ENCODE measurements at regions not wholly inside any gene's neighbourhood (a gene's known extent, or its start where the extent isn't known, plus 50 kb on each side); places are given as distances from the start of the nearest gene placed in this dataset.

DNA sequence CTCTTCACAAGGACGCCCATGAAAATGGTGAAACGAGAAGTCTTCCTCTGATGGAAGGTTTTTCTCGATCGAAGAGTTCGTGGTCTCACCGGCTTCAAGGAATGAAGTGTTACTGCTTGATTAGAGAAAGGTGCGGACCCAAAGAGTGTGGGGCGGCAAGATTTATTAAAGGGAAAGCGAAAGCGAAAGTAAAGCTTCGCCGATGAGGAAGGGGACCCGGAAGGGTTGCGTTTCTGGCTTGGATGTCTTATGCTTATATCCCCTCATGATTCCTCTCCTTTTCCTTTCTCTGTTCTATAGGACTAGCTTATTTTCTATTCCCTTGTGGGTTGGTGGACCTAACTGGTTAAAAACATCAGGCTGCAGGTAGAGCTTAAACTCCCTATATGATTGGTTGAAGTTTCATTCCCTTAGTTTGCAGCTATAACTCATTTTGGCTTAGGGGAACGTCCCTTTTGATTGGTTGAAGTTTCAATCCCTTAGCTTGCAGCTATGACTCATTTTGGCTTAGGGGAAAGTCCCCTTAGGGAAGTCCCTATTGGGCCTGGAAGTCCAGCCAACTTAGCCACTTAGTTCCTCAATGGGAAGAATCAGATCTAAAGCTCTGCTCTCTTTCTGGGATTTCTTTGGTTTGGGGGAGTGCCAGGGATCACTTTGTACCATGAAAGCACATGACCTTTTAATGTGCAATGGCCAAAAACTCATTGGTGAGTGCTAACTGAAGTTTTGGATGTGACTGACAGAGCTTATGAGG lies 1025.0 kb upstream of the PCDH10 start:
- H3K36me3 ChIP-seq: no peaks in the 10 kb centered on the region
- no peak overlapping the region for H3K27ac ChIP-seq
- H3K4me1 ChIP-seq: no peaks in the 10 kb centered on the region
- H3K27me3 ChIP-seq: no peaks in the 10 kb centered on the region
- no peaks in the 10 kb centered on the region for H3K9me3 ChIP-seq
- intact Hi-C loops (cut with DNase I): no loop called here
- 85 to 88% methylated on average over 14 to 15 of the region's 15 CpGs for WGBS, 2 donors
- DNase-seq: no peak
- TF ChIP-seq POLR2A (IDR thresholded peaks at IDR 0.05): no peak
- TF ChIP-seq, protein P1, sequence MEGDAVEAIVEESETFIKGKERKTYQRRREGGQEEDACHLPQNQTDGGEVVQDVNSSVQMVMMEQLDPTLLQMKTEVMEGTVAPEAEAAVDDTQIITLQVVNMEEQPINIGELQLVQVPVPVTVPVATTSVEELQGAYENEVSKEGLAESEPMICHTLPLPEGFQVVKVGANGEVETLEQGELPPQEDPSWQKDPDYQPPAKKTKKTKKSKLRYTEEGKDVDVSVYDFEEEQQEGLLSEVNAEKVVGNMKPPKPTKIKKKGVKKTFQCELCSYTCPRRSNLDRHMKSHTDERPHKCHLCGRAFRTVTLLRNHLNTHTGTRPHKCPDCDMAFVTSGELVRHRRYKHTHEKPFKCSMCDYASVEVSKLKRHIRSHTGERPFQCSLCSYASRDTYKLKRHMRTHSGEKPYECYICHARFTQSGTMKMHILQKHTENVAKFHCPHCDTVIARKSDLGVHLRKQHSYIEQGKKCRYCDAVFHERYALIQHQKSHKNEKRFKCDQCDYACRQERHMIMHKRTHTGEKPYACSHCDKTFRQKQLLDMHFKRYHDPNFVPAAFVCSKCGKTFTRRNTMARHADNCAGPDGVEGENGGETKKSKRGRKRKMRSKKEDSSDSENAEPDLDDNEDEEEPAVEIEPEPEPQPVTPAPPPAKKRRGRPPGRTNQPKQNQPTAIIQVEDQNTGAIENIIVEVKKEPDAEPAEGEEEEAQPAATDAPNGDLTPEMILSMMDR (IDR thresholded peaks at IDR 0.05): no peak
- H3K4me3 ChIP-seq: no peak overlapping the region

DNA sequence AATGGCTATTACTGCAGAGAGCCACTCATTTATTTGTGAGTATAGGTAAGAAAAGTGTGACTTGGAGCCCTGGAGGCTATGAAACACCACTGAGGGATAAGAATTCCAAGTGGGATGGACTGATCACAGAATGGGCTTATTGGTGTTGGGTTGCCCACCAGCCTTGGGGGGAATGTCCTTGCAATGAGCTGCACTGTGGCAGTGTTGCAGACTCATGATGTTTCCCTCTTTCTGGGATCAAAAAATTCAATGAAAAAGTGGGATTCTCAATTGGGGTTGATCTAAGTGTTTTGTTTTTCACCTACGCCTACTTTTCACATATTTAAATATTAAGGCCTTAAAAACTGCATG lies 1024.5 kb upstream of the PCDH10 start:
- no peaks in the 10 kb centered on the region for H3K36me3 ChIP-seq
- 74 to 96% methylated on average over 1 of the region's 1 CpG for WGBS, 2 donors
- H3K4me3 ChIP-seq: no peak overlapping the region

DNA sequence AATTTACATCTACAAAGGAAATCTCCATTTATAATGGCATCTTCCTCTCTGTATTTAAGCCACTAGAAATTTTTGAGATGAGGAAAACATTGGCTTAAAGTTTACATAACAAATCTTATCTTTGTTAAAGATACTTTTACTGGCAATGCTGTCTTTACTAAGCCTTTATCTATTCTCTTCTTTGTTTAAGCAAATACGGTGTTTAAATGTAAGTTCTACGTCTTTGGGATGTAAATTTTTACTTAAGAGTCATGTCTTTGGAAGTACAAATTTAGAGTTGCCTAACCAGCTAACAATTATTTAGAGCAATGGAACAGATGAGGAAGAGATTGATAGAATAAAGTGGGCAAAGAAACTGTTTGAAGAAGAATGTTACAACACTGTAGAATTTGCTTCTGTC lies 1024.0 kb upstream of the PCDH10 start:
- H3K36me3 ChIP-seq: no peaks in the 10 kb centered on the region
- no peak overlapping the region for H3K4me3 ChIP-seq
- DNase-seq: no peak
- H3K4me1 ChIP-seq: no peaks in the 10 kb centered on the region
- WGBS, 2 donors: 55% methylated on average over 2 of the region's 2 CpGs
- H3K27ac ChIP-seq: no peak overlapping the region
- no peaks in the 10 kb centered on the region for H3K27me3 ChIP-seq
- H3K9me3 ChIP-seq: no peaks in the 10 kb centered on the region
- intact Hi-C loops (cut with DNase I): no loop called here
- TF ChIP-seq, protein P1 (IDR thresholded peaks at IDR 0.05): no peak
- no peak for TF ChIP-seq POLR2A (IDR thresholded peaks at IDR 0.05)

More for the DNA sequence above, 1024.5 kb upstream of the PCDH10 start:
- Histone ChIP-seq H3K27me3 (no peaks in the 10 kb centered on the region), H3K4me1 (no peaks in the 10 kb centered on the region), H3K27ac (no peak overlapping the region), H3K9me3 (no peaks in the 10 kb centered on the region)
- intact Hi-C loops (cut with DNase I): no loop called here
- no peak for TF ChIP-seq POLR2A (IDR thresholded peaks at IDR 0.05)
- TF ChIP-seq, protein P1 (IDR thresholded peaks at IDR 0.05): no peak
- DNase-seq: no peak

DNA sequence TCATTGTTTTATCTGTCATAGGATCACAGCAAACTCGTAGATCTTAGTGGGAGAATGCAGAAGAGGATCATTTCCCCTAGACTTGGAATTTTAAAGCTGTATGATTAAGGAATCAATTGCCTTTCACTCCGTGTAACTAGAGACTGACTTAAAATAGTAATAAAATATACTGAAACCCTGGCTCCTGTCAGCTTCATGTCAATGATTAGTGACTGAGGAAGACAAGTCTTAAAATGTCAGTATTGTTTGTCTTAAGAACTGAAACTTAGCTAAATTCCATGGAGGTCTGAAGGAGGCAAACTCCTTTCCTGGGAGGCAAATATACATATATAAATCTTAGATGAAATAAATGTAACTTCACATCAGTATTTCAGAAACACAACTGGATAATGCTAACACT lies 1016.7 kb upstream of the PCDH10 start:
- TF ChIP-seq, protein P1 (IDR thresholded peaks at IDR 0.05): no peak
- no peak for TF ChIP-seq POLR2A (IDR thresholded peaks at IDR 0.05)
- H3K27me3 ChIP-seq: no peaks in the 10 kb centered on the region
- 44 to 66% methylated on average over 2 of the region's 2 CpGs for WGBS, 2 donors
- H3K36me3 ChIP-seq: no peaks in the 10 kb centered on the region
- DNase-seq: no peak
- no peak overlapping the region for H3K27ac ChIP-seq
- no peaks in the 10 kb centered on the region for H3K4me1 ChIP-seq
- intact Hi-C loops (cut with DNase I): no loop called here
- peaks cover 0 to 4% (median 0%) of the 10 kb centered on the region in 3 donors for H3K9me3 ChIP-seq
- H3K4me3 ChIP-seq: no peak overlapping the region

DNA sequence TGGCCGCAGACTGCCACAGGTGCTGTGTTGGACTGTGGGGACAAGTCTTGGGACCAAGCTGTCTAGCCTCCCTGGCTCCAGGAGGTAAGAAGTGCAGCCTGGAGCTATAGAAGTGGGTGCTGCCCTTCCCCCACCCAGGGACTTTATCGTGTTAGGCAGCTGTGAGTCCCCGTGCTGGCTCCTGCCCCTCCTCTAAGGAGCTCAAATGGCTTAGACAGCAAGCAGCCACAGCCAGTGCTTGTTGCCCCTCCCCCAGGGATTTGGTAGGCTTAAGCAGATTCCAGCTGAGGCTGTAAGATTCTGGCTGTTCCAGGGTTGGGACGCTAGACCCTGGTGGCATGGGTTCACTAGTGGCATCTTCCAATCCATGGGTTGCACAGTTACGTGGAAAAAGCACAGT lies 979.4 kb upstream of the PCDH10 start:
- DNase-seq: no peak
- intact Hi-C loops (cut with DNase I): no loop called here
- Histone ChIP-seq H3K9me3 (no peaks in the 10 kb centered on the region), H3K36me3 (no peaks in the 10 kb centered on the region), H3K27ac (no peak overlapping the region), H3K27me3 (no peaks in the 10 kb centered on the region), H3K4me3 (no peak overlapping the region), H3K4me1 (no peaks in the 10 kb centered on the region)
- TF ChIP-seq, protein P1 (IDR thresholded peaks at IDR 0.05): no peak
- TF ChIP-seq POLR2A (IDR thresholded peaks at IDR 0.05): no peak
- WGBS, 2 donors: 89 to 94% methylated on average over 3 of the region's 5 CpGs

All from esophagus squamous epithelium (tissue), 5 donors.